HEK293 (cell line): ENCODE measurements at regions not wholly inside any gene's neighbourhood (a gene's known extent, or its start where the extent isn't known, plus 50 kb on each side); places are given as distances from the start of the nearest gene placed in this dataset.

Experiments used
- CTCF ChIA-PET: fragments of 350-600 bp; formaldehyde crosslinking; extraction: SDS; loops from one replicate; lab custom pipeline; 2021; ENCODE audit warnings: antibody characterized with exemption; lab: Yijun Ruan, JAX
- POLR2A ChIA-PET: fragments of 300-600 bp; formaldehyde crosslinking; extraction: SDS; loops from one replicate; lab custom pipeline; 2020; ENCODE audit warnings: antibody characterized with exemption, inconsistent platforms; lab: Yijun Ruan, JAX
- H3K27ac ChIP-seq: fragments of 200-500 bp; sonication (Bioruptor generic); 2 replicates; pipeline ENCODE4 v1.5.1; 2014; ENCODE audit warnings: low read depth, low read length, control low read depth, inconsistent platforms; ENCODE audit errors: extremely low read depth
- H3K36me3 ChIP-seq, 2 experiments: fragments of 200-500 bp in 1 of 2; sonication (Bioruptor generic) in 1 of 2; 1 replicate in 1 of 2; 2 replicates in 1 of 2; pipeline ENCODE4 v1.5.1; 2014 to 2017; ENCODE audit warnings: inconsistent platforms in 2 of 2, low read length in 2 of 2; ENCODE audit not compliant: control insufficient read depth in 2 of 2, insufficient read depth in 1 of 2
- H3K4me1 ChIP-seq: fragments of 200-500 bp; sonication (Bioruptor generic); 2 replicates; pipeline ENCODE4 v1.5.1; 2014; ENCODE audit warnings: mild to moderate bottlenecking, low read length, inconsistent platforms; ENCODE audit not compliant: control insufficient read depth, insufficient read depth
- H3K4me3 ChIP-seq: 2 replicates; pipeline ENCODE4 v1.5.1; 2011; ENCODE audit warnings: low read depth, mild to moderate bottlenecking, control low read depth, low read length, moderate library complexity
- H3K9me3 ChIP-seq: fragments of 200-500 bp; sonication (Bioruptor generic); 2 replicates; pipeline ENCODE4 v1.5.1; 2014; ENCODE audit warnings: low read depth, low read length, inconsistent platforms; ENCODE audit not compliant: control insufficient read depth, insufficient read depth
- BCL11B ChIP-seq: fragments of 450-650 bp; formaldehyde crosslinking; IDR thresholded peaks from 2 replicates; pipeline ENCODE4 v1.5.1; 2016; ENCODE audit warnings: low read depth, missing biosample characterization, missing genetic modification characterization
- EGR2 ChIP-seq: fragments of 450-650 bp; formaldehyde crosslinking; IDR thresholded peaks from 2 replicates; pipeline ENCODE4 v1.5.1; 2016; ENCODE audit warnings: low read depth, missing biosample characterization, missing genetic modification characterization
- GFI1B ChIP-seq: fragments of 450-650 bp; formaldehyde crosslinking; IDR thresholded peaks from 2 replicates; pipeline ENCODE4 v1.5.1; 2016; ENCODE audit warnings: missing biosample characterization, missing genetic modification characterization
- HOXD13 ChIP-seq: sonication (generic); formaldehyde crosslinking; IDR thresholded peaks from 2 replicates; pipeline ENCODE4 v1.8.0; 2022; ENCODE audit warnings: missing genetic modification reagents, borderline replicate concordance
- KLF16 ChIP-seq: fragments of 450-650 bp; formaldehyde crosslinking; IDR thresholded peaks from 2 replicates; pipeline ENCODE4 v1.5.1; 2017; ENCODE audit warnings: missing biosample characterization, missing genetic modification characterization
- PATZ1 ChIP-seq: fragments of 450-650 bp; formaldehyde crosslinking; IDR thresholded peaks from 2 replicates; pipeline ENCODE4 v1.5.1; 2016; ENCODE audit warnings: missing biosample characterization, missing genetic modification characterization
- PBX3 ChIP-seq: sonication (generic); formaldehyde crosslinking; IDR thresholded peaks from 2 replicates; pipeline ENCODE4 v1.8.1; 2022; ENCODE audit warnings: mild to moderate bottlenecking, moderate library complexity, missing genetic modification reagents
- RBAK ChIP-seq: fragments of 450-650 bp; formaldehyde crosslinking; IDR thresholded peaks from 2 replicates; pipeline ENCODE4 v1.5.1; 2016; ENCODE audit warnings: missing biosample characterization, missing genetic modification characterization
- SCRT1 ChIP-seq: fragments of 450-650 bp; formaldehyde crosslinking; IDR thresholded peaks from 2 replicates; pipeline ENCODE4 v1.5.1; 2016; ENCODE audit warnings: missing biosample characterization, missing genetic modification characterization, borderline replicate concordance
- SP3 ChIP-seq: fragments of 450-650 bp; formaldehyde crosslinking; IDR thresholded peaks from 2 replicates; pipeline ENCODE4 v1.5.1; 2016; ENCODE audit warnings: missing biosample characterization, missing genetic modification characterization
- YY1 ChIP-seq: fragments of 450-650 bp; formaldehyde crosslinking; IDR thresholded peaks from 2 replicates; pipeline ENCODE4 v1.5.1; 2018; ENCODE audit warnings: missing biosample characterization, missing genetic modification characterization
- ZBTB26 ChIP-seq: fragments of 450-650 bp; formaldehyde crosslinking; optimal IDR thresholded peaks from 2 replicates; pipeline ENCODE3; 2016; ENCODE audit warnings: missing biosample characterization, mild to moderate bottlenecking, missing genetic modification characterization
- ZBTB48 ChIP-seq: fragments of 450-650 bp; formaldehyde crosslinking; IDR thresholded peaks from 2 replicates; pipeline ENCODE4 v1.5.1; 2016; ENCODE audit warnings: missing biosample characterization, missing genetic modification characterization
- ZFHX2 ChIP-seq: fragments of 450-650 bp; formaldehyde crosslinking; conservative IDR thresholded peaks from 2 replicates; pipeline ENCODE4 v1.5.1; 2016; ENCODE audit warnings: missing biosample characterization, missing genetic modification characterization
- ZFP3 ChIP-seq: fragments of 450-650 bp; formaldehyde crosslinking; IDR thresholded peaks from 2 replicates; pipeline ENCODE4 v1.5.1; 2016; ENCODE audit warnings: low read depth, missing biosample characterization, missing genetic modification characterization
- ZNF155 ChIP-seq: fragments of 450-650 bp; formaldehyde crosslinking; IDR thresholded peaks from 2 replicates; pipeline ENCODE4 v1.5.1; 2016; ENCODE audit warnings: missing biosample characterization, missing genetic modification characterization
- ZNF23 ChIP-seq: fragments of 450-650 bp; formaldehyde crosslinking; IDR thresholded peaks from 2 replicates; pipeline ENCODE4 v1.5.1; 2016; ENCODE audit warnings: missing biosample characterization, missing genetic modification characterization, borderline replicate concordance
- ZNF24 ChIP-seq: fragments of 450-650 bp; formaldehyde crosslinking; IDR thresholded peaks from 2 replicates; pipeline ENCODE4 v1.5.1; 2016; ENCODE audit warnings: missing biosample characterization, missing genetic modification characterization
- ZNF335 ChIP-seq: fragments of 450-650 bp; formaldehyde crosslinking; conservative IDR thresholded peaks from 2 replicates; pipeline ENCODE4 v1.5.1; 2016; ENCODE audit warnings: missing biosample characterization, missing genetic modification characterization
- ZNF350 ChIP-seq: fragments of 450-650 bp; formaldehyde crosslinking; IDR thresholded peaks from 2 replicates; pipeline ENCODE4 v1.5.0; 2017; ENCODE audit warnings: missing biosample characterization, mild to moderate bottlenecking, missing genetic modification characterization
- ZNF391 ChIP-seq: fragments of 450-650 bp; formaldehyde crosslinking; IDR thresholded peaks from 2 replicates; pipeline ENCODE4 v1.5.1; 2016; ENCODE audit warnings: low read depth, missing biosample characterization, missing genetic modification characterization, borderline replicate concordance
- ZNF473 ChIP-seq: fragments of 450-650 bp; formaldehyde crosslinking; IDR thresholded peaks from 2 replicates; pipeline ENCODE4 v1.5.1; 2017; ENCODE audit warnings: missing biosample characterization, missing genetic modification characterization
- ZNF48 ChIP-seq: fragments of 450-650 bp; formaldehyde crosslinking; IDR thresholded peaks from 2 replicates; pipeline ENCODE4 v1.5.1; 2016; ENCODE audit warnings: missing biosample characterization, missing genetic modification characterization
- ZNF501 ChIP-seq: fragments of 450-650 bp; formaldehyde crosslinking; IDR thresholded peaks from 2 replicates; pipeline ENCODE4 v1.5.1; 2016; ENCODE audit warnings: missing biosample characterization, missing genetic modification characterization
- ZNF521 ChIP-seq: fragments of 450-650 bp; formaldehyde crosslinking; IDR thresholded peaks from 2 replicates; pipeline ENCODE4 v1.5.1; 2017; ENCODE audit warnings: missing biosample characterization, mild to moderate bottlenecking, missing genetic modification characterization
- ZNF571 ChIP-seq: fragments of 450-650 bp; formaldehyde crosslinking; IDR thresholded peaks from 2 replicates; pipeline ENCODE4 v1.5.0; 2017; ENCODE audit warnings: missing biosample characterization, missing genetic modification characterization
- ZNF610 ChIP-seq: fragments of 450-650 bp; formaldehyde crosslinking; IDR thresholded peaks from 2 replicates; pipeline ENCODE4 v1.5.1; 2016; ENCODE audit warnings: missing biosample characterization, missing genetic modification characterization, borderline replicate concordance
- ZNF626 ChIP-seq: fragments of 450-650 bp; sonication (Bioruptor Pico); formaldehyde crosslinking; IDR thresholded peaks from 2 replicates; pipeline ENCODE4 v1.5.1; 2018; ENCODE audit warnings: missing biosample characterization, missing genetic modification characterization, inconsistent platforms
- ZNF785 ChIP-seq: fragments of 450-650 bp; formaldehyde crosslinking; IDR thresholded peaks from 2 replicates; pipeline ENCODE4 v1.5.1; 2016; ENCODE audit warnings: missing biosample characterization, missing genetic modification characterization
- ZSCAN30 ChIP-seq: fragments of 450-650 bp; IDR thresholded peaks from 2 replicates; pipeline ENCODE4 v1.5.1; 2018; ENCODE audit warnings: missing biosample characterization, mild to moderate bottlenecking, missing genetic modification characterization, moderate library complexity
- TF ChIP-seq, protein P1 (sequence below): fragments of 450-650 bp; formaldehyde crosslinking; IDR thresholded peaks from 2 replicates; pipeline ENCODE4 v1.5.1; 2017; ENCODE audit warnings: missing biosample characterization, missing genetic modification characterization
- TF ChIP-seq, protein P2 (sequence below): fragments of 450-650 bp; formaldehyde crosslinking; IDR thresholded peaks from 2 replicates; pipeline ENCODE4 v1.5.1; 2016; ENCODE audit warnings: missing biosample characterization, missing genetic modification characterization

- no peaks in the 10 kb centered on the region for H3K9me3 ChIP-seq
- no peak overlapping the region for H3K27ac ChIP-seq
- no peaks in the 10 kb centered on the region for H3K4me1 ChIP-seq
- H3K4me3 ChIP-seq: no peak overlapping the region
- POLR2A ChIA-PET: no interaction called here
- CTCF ChIA-PET: interaction anchor here (0.6 to 0.7 kb wide), 2 partner anchors 62 to 225 kb away, joined by 3 to 4 read pairs; no protein-coding TSS in a partner anchor
- TF ChIP-seq ZNF571 (no peak), ZNF335 (tag by site-specific recombination) (no peak), KLF16 (no peak), ZFP3 (tag by site-specific recombination) (no peak), PATZ1 (no peak), ZNF501 (tag by site-specific recombination) (no peak), ZNF785 (tag by site-specific recombination) (no peak), ZSCAN30 (tag by site-specific recombination) (no peak), ZBTB48 (no peak), SCRT1 (tag by site-specific recombination) (no peak), ZNF23 (tag by site-specific recombination) (no peak), HOXD13 (CRISPR knock-in tag) (no peak), ZNF350 (no peak)
- H3K36me3 ChIP-seq: no peaks in the 10 kb centered on the region
These were observed 139.3 kb upstream of the API5 start for GRCh38 chr11:43172477-43172876.

DNA sequence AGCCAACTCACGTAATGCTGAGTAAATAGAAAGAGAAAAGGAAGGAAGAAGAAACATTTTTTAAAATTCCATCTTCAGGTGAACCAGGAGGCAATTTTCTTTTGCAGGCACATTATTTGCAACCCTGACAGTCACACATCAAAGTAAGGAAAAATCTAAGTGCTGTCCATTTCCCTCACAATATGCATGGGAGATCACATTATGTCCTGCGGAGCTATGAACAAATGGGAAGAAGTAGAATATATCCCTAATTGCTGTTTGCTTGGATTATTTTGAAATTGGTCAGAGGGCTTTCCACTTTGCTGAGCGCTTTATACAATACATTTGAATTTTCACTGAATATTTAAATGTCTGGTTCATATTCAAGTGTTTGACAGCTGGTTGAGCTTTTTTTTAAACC lies 133.8 kb upstream of the API5 start:
- Histone ChIP-seq H3K36me3 (no peaks in the 10 kb centered on the region), H3K4me3 (no peak overlapping the region), H3K27ac (no peak overlapping the region), H3K4me1 (no peaks in the 10 kb centered on the region), H3K9me3 (no peaks in the 10 kb centered on the region)
- no peak for TF ChIP-seq ZNF48 (tag by site-specific recombination)
- TF ChIP-seq, protein P1, sequence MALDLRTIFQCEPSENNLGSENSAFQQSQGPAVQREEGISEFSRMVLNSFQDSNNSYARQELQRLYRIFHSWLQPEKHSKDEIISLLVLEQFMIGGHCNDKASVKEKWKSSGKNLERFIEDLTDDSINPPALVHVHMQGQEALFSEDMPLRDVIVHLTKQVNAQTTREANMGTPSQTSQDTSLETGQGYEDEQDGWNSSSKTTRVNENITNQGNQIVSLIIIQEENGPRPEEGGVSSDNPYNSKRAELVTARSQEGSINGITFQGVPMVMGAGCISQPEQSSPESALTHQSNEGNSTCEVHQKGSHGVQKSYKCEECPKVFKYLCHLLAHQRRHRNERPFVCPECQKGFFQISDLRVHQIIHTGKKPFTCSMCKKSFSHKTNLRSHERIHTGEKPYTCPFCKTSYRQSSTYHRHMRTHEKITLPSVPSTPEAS (tag by site-specific recombination): no peak
- no peak for TF ChIP-seq ZNF155 (tag by site-specific recombination)
- no peak for TF ChIP-seq ZNF521 (tag by site-specific recombination)
- TF ChIP-seq ZNF610 (tag by site-specific recombination): no peak
- no peak for TF ChIP-seq ZNF473
- TF ChIP-seq ZFHX2 (tag by site-specific recombination): no peak
- no peak for TF ChIP-seq YY1 (tag by site-specific recombination)
- TF ChIP-seq, protein P2, sequence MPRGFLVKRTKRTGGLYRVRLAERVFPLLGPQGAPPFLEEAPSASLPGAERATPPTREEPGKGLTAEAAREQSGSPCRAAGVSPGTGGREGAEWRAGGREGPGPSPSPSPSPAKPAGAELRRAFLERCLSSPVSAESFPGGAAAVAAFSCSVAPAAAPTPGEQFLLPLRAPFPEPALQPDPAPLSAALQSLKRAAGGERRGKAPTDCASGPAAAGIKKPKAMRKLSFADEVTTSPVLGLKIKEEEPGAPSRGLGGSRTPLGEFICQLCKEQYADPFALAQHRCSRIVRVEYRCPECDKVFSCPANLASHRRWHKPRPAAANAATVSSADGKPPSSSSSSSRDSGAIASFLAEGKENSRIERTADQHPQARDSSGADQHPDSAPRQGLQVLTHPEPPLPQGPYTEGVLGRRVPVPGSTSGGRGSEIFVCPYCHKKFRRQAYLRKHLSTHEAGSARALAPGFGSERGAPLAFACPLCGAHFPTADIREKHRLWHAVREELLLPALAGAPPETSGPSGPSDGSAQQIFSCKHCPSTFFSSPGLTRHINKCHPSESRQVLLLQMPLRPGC (tag by site-specific recombination): no peak
- no peak for TF ChIP-seq GFI1B (tag by site-specific recombination)
- TF ChIP-seq SP3 (tag by site-specific recombination): no peak
- TF ChIP-seq ZNF626: no peak
- no peak for TF ChIP-seq EGR2
- no peak for TF ChIP-seq ZBTB26
- no peak for TF ChIP-seq ZNF391 (tag by site-specific recombination)
- no peak for TF ChIP-seq RBAK
- TF ChIP-seq PBX3 (CRISPR knock-in tag): no peak
- TF ChIP-seq BCL11B: no peak
- no peak for TF ChIP-seq ZNF24
- CTCF ChIA-PET: no interaction called here
- POLR2A ChIA-PET: no interaction called here
